Esophagus muscularis mucosa (tissue), 3 donors: ENCODE measurements at regions not wholly inside any gene's neighbourhood (a gene's known extent, or its start where the extent isn't known, plus 50 kb on each side); places are given as distances from the start of the nearest gene placed in this dataset.

Source experiments
- CTCF ChIP-seq, 3 experiments: fragments of 200-600 bp in 2 of 3; fragments of 450-650 bp in 1 of 3; sonication (generic) in 2 of 3; IDR thresholded peaks; one replicate each; pipeline ENCODE4 v1.5.1; 2017 to 2019; ENCODE audit warnings: antibody characterized with exemption in 3 of 3, mild to moderate bottlenecking in 2 of 3, moderate library complexity in 1 of 3
- EP300 ChIP-seq: sonication (generic); formaldehyde crosslinking; IDR thresholded peaks from one replicate; pipeline ENCODE4 v1.6.1; 2017; ENCODE audit warnings: antibody characterized with exemption

- TF ChIP-seq CTCF (IDR thresholded peaks at IDR 0.05) = peak in 1 of 3 experiments; percentile 19
- no peak for TF ChIP-seq EP300
These were observed 62.2 kb upstream of the RTN4 start for GRCh38 chr2:55112229-55113031.
